OCI-LY1 (cell line): ENCODE measurements at regions not wholly inside any gene's neighbourhood (a gene's known extent, or its start where the extent isn't known, plus 50 kb on each side); places are given as distances from the start of the nearest gene placed in this dataset.

Experiments used
- H2AFZ ChIP-seq: fragments of 200-600 bp; sonication (generic), shearing (Covaris generic); 2 replicates; pipeline ENCODE4 v1.6.0; 2014; ENCODE audit warnings: antibody characterized with exemption, mild to moderate bottlenecking, low read length
- H3F3A ChIP-seq: fragments of 200-600 bp; sonication (generic), shearing (Covaris generic); 2 replicates; pipeline ENCODE4 v1.6.0; 2014; ENCODE audit warnings: mild to moderate bottlenecking, antibody characterized with exemption, low read length, moderate library complexity; ENCODE audit not compliant: insufficient read depth
- H3K27ac ChIP-seq: fragments of 200-600 bp; sonication (generic); 2 replicates; pipeline ENCODE4 v1.5.1; 2014; ENCODE audit warnings: low read length, mixed run types, mild to moderate bottlenecking, low read depth; ENCODE audit not compliant: poor library complexity, severe bottlenecking
- H3K27me3 ChIP-seq: fragments of 200-600 bp; sonication (generic); 2 replicates; pipeline ENCODE4 v1.6.0; 2014; ENCODE audit warnings: antibody characterized with exemption, mild to moderate bottlenecking, low read length, moderate library complexity; ENCODE audit not compliant: insufficient read depth
- H3K36me3 ChIP-seq: fragments of 200-600 bp; sonication (generic); 2 replicates; pipeline ENCODE4 v1.6.1; 2014; ENCODE audit warnings: mild to moderate bottlenecking, antibody characterized with exemption, low read length, moderate library complexity, mixed read lengths; ENCODE audit not compliant: insufficient read depth
- H3K4me1 ChIP-seq: fragments of 200-600 bp; sonication (generic); 2 replicates; pipeline ENCODE4 v1.5.1; 2014; ENCODE audit warnings: mild to moderate bottlenecking, low read length, moderate library complexity; ENCODE audit not compliant: insufficient read depth, severe bottlenecking
- H3K4me2 ChIP-seq: fragments of 200-600 bp; sonication (generic), shearing (Covaris generic); 2 replicates; pipeline ENCODE4 v1.6.1; 2014; ENCODE audit warnings: low read length
- H3K4me3 ChIP-seq: fragments of 200-600 bp; sonication (generic); 2 replicates; pipeline ENCODE4 v1.5.1; 2014; ENCODE audit warnings: low read length, low read depth, mild to moderate bottlenecking, mixed read lengths; ENCODE audit not compliant: poor library complexity, severe bottlenecking
- H3K79me2 ChIP-seq: fragments of 200-600 bp; shearing (Covaris generic); 2 replicates; pipeline ENCODE4 v1.6.1; 2016; ENCODE audit warnings: mixed run types, low read length, mixed read lengths; ENCODE audit not compliant: insufficient read depth
- H3K9ac ChIP-seq: fragments of 200-600 bp; sonication (generic), shearing (Covaris generic); 2 replicates; pipeline ENCODE4 v1.6.1; 2014; ENCODE audit warnings: mild to moderate bottlenecking, low read length, mixed read lengths
- H3K9me2 ChIP-seq: fragments of 200-600 bp; sonication (generic), shearing (Covaris generic); 2 replicates; pipeline ENCODE4 v1.6.1; 2014; ENCODE audit warnings: low read depth, mild to moderate bottlenecking, low read length, mixed read lengths
- H3K9me3 ChIP-seq: fragments of 200-600 bp; shearing (Covaris generic); 2 replicates; pipeline ENCODE4 v1.6.1; 2014; ENCODE audit warnings: low read length, mixed read lengths
- H4K20me1 ChIP-seq: fragments of 200-600 bp; sonication (generic), shearing (Covaris generic); 2 replicates; pipeline ENCODE4 v1.6.0; 2016; ENCODE audit warnings: mild to moderate bottlenecking, low read length; ENCODE audit not compliant: insufficient read depth
- EZH2 ChIP-seq: fragments of 200-600 bp; sonication (generic), shearing (Covaris generic); IDR thresholded peaks from 2 replicates; pipeline ENCODE4 v1.8.0; 2017; ENCODE audit warnings: borderline replicate concordance, mixed run types, mild to moderate bottlenecking, antibody characterized with exemption, low read length, moderate library complexity, mixed read lengths
- TF ChIP-seq, protein P1 (sequence below): fragments of 200-600 bp; sonication (generic), shearing (Covaris generic); IDR thresholded peaks from 2 replicates; pipeline ENCODE4 v1.5.1; 2017; ENCODE audit warnings: mild to moderate bottlenecking, antibody characterized with exemption, low read length, moderate library complexity, mixed read lengths

DNA sequence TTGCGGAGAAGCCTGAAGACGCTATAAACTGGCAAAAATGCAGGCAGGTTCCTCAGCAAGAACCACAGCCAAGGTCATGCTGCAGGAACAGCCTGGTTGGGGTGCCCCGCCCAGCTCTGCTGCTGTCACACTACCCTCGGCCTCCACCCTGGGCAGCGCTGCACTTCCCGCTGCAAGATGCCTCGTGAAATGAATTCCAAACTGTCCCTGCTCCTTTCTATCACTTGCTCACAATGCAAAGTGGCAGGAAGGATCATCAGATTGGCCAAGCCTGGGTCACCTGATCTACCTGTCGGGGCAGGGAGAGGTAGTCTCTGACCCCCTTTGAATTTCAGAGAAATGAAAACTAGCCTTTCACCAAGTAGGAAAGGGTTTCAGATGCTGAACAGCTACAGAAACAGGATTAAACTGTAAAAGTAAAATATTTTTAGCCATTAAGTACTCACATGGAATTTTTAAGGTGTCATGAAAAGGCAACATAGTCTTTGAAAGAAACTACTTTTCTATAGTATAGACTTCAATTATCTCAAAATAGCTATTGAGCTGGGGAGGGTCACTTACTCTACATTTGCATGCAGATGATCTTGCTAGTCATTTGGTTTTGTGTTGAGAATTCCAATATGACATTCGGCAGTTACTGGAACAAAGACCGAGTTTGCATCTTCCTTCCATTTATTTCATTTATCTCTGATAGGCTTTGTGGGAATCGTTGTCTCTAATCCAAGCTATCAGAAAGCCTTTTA, 236.4 kb upstream of the ASCC3 start:
- no peak overlapping the region for H2AFZ ChIP-seq
- no peaks in the 10 kb centered on the region for H3K79me2 ChIP-seq
- H3K27me3 ChIP-seq, result no peaks in the 10 kb centered on the region
- TF ChIP-seq, protein P1, sequence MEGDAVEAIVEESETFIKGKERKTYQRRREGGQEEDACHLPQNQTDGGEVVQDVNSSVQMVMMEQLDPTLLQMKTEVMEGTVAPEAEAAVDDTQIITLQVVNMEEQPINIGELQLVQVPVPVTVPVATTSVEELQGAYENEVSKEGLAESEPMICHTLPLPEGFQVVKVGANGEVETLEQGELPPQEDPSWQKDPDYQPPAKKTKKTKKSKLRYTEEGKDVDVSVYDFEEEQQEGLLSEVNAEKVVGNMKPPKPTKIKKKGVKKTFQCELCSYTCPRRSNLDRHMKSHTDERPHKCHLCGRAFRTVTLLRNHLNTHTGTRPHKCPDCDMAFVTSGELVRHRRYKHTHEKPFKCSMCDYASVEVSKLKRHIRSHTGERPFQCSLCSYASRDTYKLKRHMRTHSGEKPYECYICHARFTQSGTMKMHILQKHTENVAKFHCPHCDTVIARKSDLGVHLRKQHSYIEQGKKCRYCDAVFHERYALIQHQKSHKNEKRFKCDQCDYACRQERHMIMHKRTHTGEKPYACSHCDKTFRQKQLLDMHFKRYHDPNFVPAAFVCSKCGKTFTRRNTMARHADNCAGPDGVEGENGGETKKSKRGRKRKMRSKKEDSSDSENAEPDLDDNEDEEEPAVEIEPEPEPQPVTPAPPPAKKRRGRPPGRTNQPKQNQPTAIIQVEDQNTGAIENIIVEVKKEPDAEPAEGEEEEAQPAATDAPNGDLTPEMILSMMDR, result no peak
- TF ChIP-seq EZH2, result no peak
- H4K20me1 ChIP-seq, result no peaks in the 10 kb centered on the region
- no peak overlapping the region for H3K27ac ChIP-seq
- no peaks in the 10 kb centered on the region for H3F3A ChIP-seq
- no peak overlapping the region for H3K9ac ChIP-seq
- no peaks in the 10 kb centered on the region for H3K36me3 ChIP-seq
- H3K4me3 ChIP-seq, result no peak overlapping the region
- no peaks in the 10 kb centered on the region for H3K9me3 ChIP-seq
- H3K4me1 ChIP-seq, result no peaks in the 10 kb centered on the region
- no peak overlapping the region for H3K4me2 ChIP-seq
- H3K9me2 ChIP-seq, result no peaks in the 10 kb centered on the region

DNA sequence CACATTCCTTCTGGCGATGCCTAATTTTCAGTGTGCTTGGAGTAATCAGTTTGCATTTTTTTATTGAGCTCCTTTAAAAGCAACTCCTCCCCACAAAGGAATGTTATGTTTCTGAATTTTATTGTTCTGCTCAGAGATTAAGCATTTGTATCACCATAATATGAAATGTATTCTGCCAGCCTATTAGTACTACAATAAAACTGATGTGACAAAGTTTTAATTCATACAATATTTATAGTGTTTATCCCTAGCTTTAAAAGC, 236.9 kb upstream of the ASCC3 start:
- H3K4me2 ChIP-seq, result no peak overlapping the region
- no peak overlapping the region for H2AFZ ChIP-seq
- H3K9ac ChIP-seq, result no peak overlapping the region

DNA sequence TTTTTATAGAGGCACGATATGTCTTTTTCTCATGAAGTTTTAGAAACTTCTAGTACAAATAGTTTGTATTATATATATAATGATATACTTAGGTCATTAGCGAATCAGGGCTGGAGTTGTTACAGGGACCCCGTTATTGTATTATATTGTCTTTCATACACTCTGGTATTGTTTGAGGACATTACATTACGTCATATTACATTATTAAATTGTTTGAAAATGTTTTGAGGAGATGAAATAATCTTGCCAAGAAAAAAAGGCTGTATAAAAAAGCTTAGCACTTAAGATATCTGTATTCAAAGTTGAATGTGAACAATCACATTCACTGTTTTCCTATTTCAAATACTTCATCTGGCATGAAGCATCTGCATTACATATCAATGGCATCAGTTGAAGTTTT, 239.6 kb upstream of the ASCC3 start:
- Histone ChIP-seq H4K20me1 (no peaks in the 10 kb centered on the region), H3K4me3 (no peak overlapping the region), H3F3A (no peaks in the 10 kb centered on the region), H3K9ac (no peak overlapping the region), H3K36me3 (no peaks in the 10 kb centered on the region), H3K9me3 (no peaks in the 10 kb centered on the region), H3K4me2 (no peak overlapping the region), H3K79me2 (no peaks in the 10 kb centered on the region), H3K4me1 (no peaks in the 10 kb centered on the region), H2AFZ (no peak overlapping the region), H3K27me3 (no peaks in the 10 kb centered on the region), H3K27ac (no peak overlapping the region), H3K9me2 (no peaks in the 10 kb centered on the region)
- TF ChIP-seq EZH2, result no peak
- TF ChIP-seq, protein P1, result no peak

More for the DNA sequence above, 236.9 kb upstream of the ASCC3 start:
- TF ChIP-seq, protein P1, result no peak
- TF ChIP-seq EZH2, result no peak
- no peaks in the 10 kb centered on the region for H4K20me1 ChIP-seq
- H3K9me2 ChIP-seq, result no peaks in the 10 kb centered on the region
- no peaks in the 10 kb centered on the region for H3K79me2 ChIP-seq
- H3K27ac ChIP-seq, result no peak overlapping the region
- H3K27me3 ChIP-seq, result no peaks in the 10 kb centered on the region
- no peak overlapping the region for H3K4me3 ChIP-seq
- no peaks in the 10 kb centered on the region for H3F3A ChIP-seq
- no peaks in the 10 kb centered on the region for H3K4me1 ChIP-seq
- H3K9me3 ChIP-seq, result no peaks in the 10 kb centered on the region
- H3K36me3 ChIP-seq, result no peaks in the 10 kb centered on the region
